ENCODE measurements at regions not wholly inside any gene's neighbourhood (a gene's known extent, or its start where the extent isn't known, plus 50 kb on each side); places are given as distances from the start of the nearest gene placed in this dataset.
A peak's percentile ranks its signal among the peaks of the same experiment; 100 is the strongest.

- no peak for DNase-seq (ENCODE audit: low spot score)
- no peak for FAIRE-seq
Measured at GRCh38 chr12:107318806-107319532, 225.6 kb upstream of the CRY1 start.

- DNase-seq (ENCODE audit: low spot score): no peak
- FAIRE-seq: no peak
Measured at GRCh38 chr12:107319533-107320032, 226.2 kb upstream of the CRY1 start.

GRCh38 chr12:107320033-107320928 lies 226.9 kb upstream of the CRY1 start:
- DNase-seq (ENCODE audit: low spot score): no peak

GRCh38 chr12:107320929-107321631 lies 227.7 kb upstream of the CRY1 start:
- DNase-seq (ENCODE audit: low spot score) (no peak), FAIRE-seq (no peak)

More at GRCh38 chr12:107320033-107320928, 226.9 kb upstream of the CRY1 start:
- FAIRE-seq: no peak

GRCh38 chr12:107322063-107322462 lies 228.7 kb upstream of the CRY1 start:
- DNase-seq (ENCODE audit: low spot score) (no peak), FAIRE-seq (no peak)

- no peak for DNase-seq (ENCODE audit: low spot score)
- FAIRE-seq: no peak
Measured at GRCh38 chr12:107325075-107325608, 231.8 kb upstream of the CRY1 start.

- FAIRE-seq (no peak), DNase-seq (ENCODE audit: low spot score) (no peak)
Measured at GRCh38 chr12:107326237-107326636, 232.9 kb upstream of the CRY1 start.

- DNase-seq (ENCODE audit: low spot score) (peak; percentile 18), FAIRE-seq (no peak)
Measured at GRCh38 chr12:107327651-107328182, 234.4 kb upstream of the CRY1 start.

- peak; percentile 80 for DNase-seq (ENCODE audit: low spot score)
- FAIRE-seq: peak; percentile 85
Measured at GRCh38 chr12:107328442-107329133, 235.2 kb upstream of the CRY1 start.

GRCh38 chr12:107329569-107330324 lies 236.4 kb upstream of the CRY1 start:
- peak; percentile 57 for DNase-seq (ENCODE audit: low spot score)
- FAIRE-seq: no peak

- FAIRE-seq (no peak), DNase-seq (ENCODE audit: low spot score) (peak; percentile 13)
Measured at GRCh38 chr12:107330831-107331431, 237.6 kb upstream of the CRY1 start.

- no peak for DNase-seq (ENCODE audit: low spot score)
- FAIRE-seq: no peak
Measured at GRCh38 chr12:107331471-107331870, 238.1 kb upstream of the CRY1 start.

- DNase-seq (ENCODE audit: low spot score): peak; percentile 50
Measured at GRCh38 chr12:107331912-107332311, 238.6 kb upstream of the CRY1 start.

GRCh38 chr12:107332743-107333142 lies 239.4 kb upstream of the CRY1 start:
- FAIRE-seq (no peak), DNase-seq (ENCODE audit: low spot score) (no peak)

More at GRCh38 chr12:107331912-107332311, 238.6 kb upstream of the CRY1 start:
- peak; percentile 48 for FAIRE-seq

GRCh38 chr12:107335802-107336570 lies 242.6 kb upstream of the CRY1 start:
- DNase-seq (ENCODE audit: low spot score) (peak; percentile 90), FAIRE-seq (peak; percentile 55)

- DNase-seq (ENCODE audit: low spot score) (no peak), FAIRE-seq (no peak)
Measured at GRCh38 chr12:107336695-107337094, 243.3 kb upstream of the CRY1 start.

- FAIRE-seq (peak; percentile 85), DNase-seq (ENCODE audit: low spot score) (peak; percentile 88)
Measured at GRCh38 chr12:107337346-107338095, 244.2 kb upstream of the CRY1 start.

- DNase-seq (ENCODE audit: low spot score) (no peak), FAIRE-seq (no peak)
Measured at GRCh38 chr12:107339487-107339886, 246.1 kb upstream of the CRY1 start.

All from RCC 7860 (cell line).